MCF 10A (cell line): ENCODE measurements at regions not wholly inside any gene's neighbourhood (a gene's known extent, or its start where the extent isn't known, plus 50 kb on each side); places are given as distances from the start of the nearest gene placed in this dataset.

Experiments
- BruUV-seq: library from RNA; stranded (reverse); fragments of 400-500 nt; replicated peaks from 2 replicates; lab custom pipeline; 2021; lab: Mats Ljungman, UMichigan
- CTCF ChIA-PET: fragments of 300-600 bp; sonication (Branson Sonifier 250); formaldehyde crosslinking; extraction: SDS; loops from one replicate; lab custom pipeline; 2021; ENCODE audit warnings: antibody characterized with exemption, inconsistent platforms; lab: Yijun Ruan, JAX
- POLR2A ChIA-PET: fragments of 300-600, 350-650 bp; sonication (Branson Sonifier 250); formaldehyde crosslinking; extraction: SDS; loops from one replicate; lab custom pipeline; 2020; ENCODE audit warnings: antibody characterized with exemption, inconsistent platforms; lab: Yijun Ruan, JAX
- DNase-seq: peaks from one replicate; pipeline ENCODE4 v3.0.0-alpha.2; 2018; ENCODE audit not compliant: unreplicated experiment
- H3K27ac Mint-ChIP-seq: one replicate; pipeline ENCODE4 v1.8.0; 2022; ENCODE audit warnings: mild to moderate bottlenecking, low read depth, mixed read lengths; ENCODE audit not compliant: unreplicated experiment
- H3K27me3 Mint-ChIP-seq: one replicate; pipeline ENCODE4 v1.8.0; 2022; ENCODE audit warnings: mixed read lengths; ENCODE audit not compliant: insufficient read depth, unreplicated experiment
- H3K36me3 Mint-ChIP-seq: one replicate; pipeline ENCODE4 v1.8.0; 2022; ENCODE audit warnings: mild to moderate bottlenecking, moderate library complexity, mixed read lengths; ENCODE audit not compliant: insufficient read depth, unreplicated experiment
- H3K4me1 Mint-ChIP-seq: one replicate; pipeline ENCODE4 v1.8.0; 2022; ENCODE audit warnings: mixed read lengths; ENCODE audit not compliant: insufficient read depth, unreplicated experiment
- H3K4me3 Mint-ChIP-seq: one replicate; pipeline ENCODE4 v1.8.0; 2022; ENCODE audit warnings: mild to moderate bottlenecking, moderate library complexity, mixed read lengths; ENCODE audit not compliant: unreplicated experiment
- H3K9me3 Mint-ChIP-seq: one replicate; pipeline ENCODE4 v1.8.0; 2022; ENCODE audit warnings: mixed read lengths; ENCODE audit not compliant: unreplicated experiment
- CTCF ChIP-seq: fragments of 200-600 bp; IDR thresholded peaks from one replicate; pipeline ENCODE4 v1.8.0; 2022; ENCODE audit warnings: antibody characterized with exemption, mild to moderate bottlenecking; ENCODE audit not compliant: unreplicated experiment
- intact Hi-C: fragments of 100-400 bp; cut with micrococcal nuclease; formaldehyde crosslinking; loops from 2 replicates; pipeline ENCODE4 v1.14.1; 2022

GRCh38 chr3:59249698-59250361, 200.0 kb upstream of the CFAP20DC start:
- H3K4me1 Mint-ChIP-seq = no peaks in the 10 kb centered on the region
- ChIA-PET CTCF (interaction anchor here (1.0 kb wide), 1 partner anchor 361 kb away, joined by 3 read pairs; no protein-coding TSS in a partner anchor), POLR2A (interaction anchor here (0.9 kb wide), 1 partner anchor 10 kb away, joined by 3 read pairs; no protein-coding TSS in a partner anchor)
- BruUV-seq = no TSS peak
- no peak overlapping the region for H3K4me3 Mint-ChIP-seq
- intact Hi-C loops = no loop called here
- TF ChIP-seq CTCF = no peak
- no peak overlapping the region for H3K27ac Mint-ChIP-seq
- H3K9me3 Mint-ChIP-seq = no peaks in the 10 kb centered on the region
- H3K36me3 Mint-ChIP-seq = no peaks in the 10 kb centered on the region
- no peaks in the 10 kb centered on the region for H3K27me3 Mint-ChIP-seq
- DNase-seq = no peak

GRCh38 chr3:59249004-59249403, 199.2 kb upstream of the CFAP20DC start:
- H3K27me3 Mint-ChIP-seq = no peaks in the 10 kb centered on the region
- no peaks in the 10 kb centered on the region for H3K4me1 Mint-ChIP-seq
- no peaks in the 10 kb centered on the region for H3K9me3 Mint-ChIP-seq
- CTCF ChIA-PET = interaction anchor here (0.7 kb wide), 1 partner anchor 249 kb away, joined by 3 read pairs; no protein-coding TSS in a partner anchor
- DNase-seq = no peak
- no peak overlapping the region for H3K4me3 Mint-ChIP-seq
- no TSS peak for BruUV-seq
- no peak for TF ChIP-seq CTCF
- H3K27ac Mint-ChIP-seq = no peak overlapping the region
- POLR2A ChIA-PET = interaction anchor here (0.6 to 0.9 kb wide), 2 partner anchors 11 to 86 kb away, joined by 3 to 4 read pairs; no protein-coding TSS in a partner anchor
- no peaks in the 10 kb centered on the region for H3K36me3 Mint-ChIP-seq
- intact Hi-C loops = no loop called here

- Mint-ChIP-seq H3K4me1 (no peaks in the 10 kb centered on the region), H3K27me3 (no peaks in the 10 kb centered on the region), H3K36me3 (no peaks in the 10 kb centered on the region), H3K9me3 (no peaks in the 10 kb centered on the region), H3K27ac (no peak overlapping the region), H3K4me3 (no peak overlapping the region)
- intact Hi-C loops = no loop called here
- no peak for DNase-seq
- no TSS peak for BruUV-seq
- ChIA-PET POLR2A (no interaction called here), CTCF (interaction anchor here (0.5 kb wide), 1 partner anchor 22 kb away, joined by 3 read pairs; no protein-coding TSS in a partner anchor)
- no peak for TF ChIP-seq CTCF
Observed at GRCh38 chr3:59247402-59247841, 197.6 kb upstream of the CFAP20DC start.

- no peaks in the 10 kb centered on the region for H3K4me1 Mint-ChIP-seq
- H3K4me3 Mint-ChIP-seq = no peak overlapping the region
- H3K27me3 Mint-ChIP-seq = no peaks in the 10 kb centered on the region
- no peak for TF ChIP-seq CTCF
- intact Hi-C loops = no loop called here
- ChIA-PET CTCF (no interaction called here), POLR2A (interaction anchor here (0.7 kb wide), 1 partner anchor 87 kb away, joined by 5 read pairs; no protein-coding TSS in a partner anchor)
- BruUV-seq = no TSS peak
- no peak overlapping the region for H3K27ac Mint-ChIP-seq
- no peak for DNase-seq
- H3K9me3 Mint-ChIP-seq = no peaks in the 10 kb centered on the region
- H3K36me3 Mint-ChIP-seq = no peaks in the 10 kb centered on the region
Observed at GRCh38 chr3:59246719-59247401, 197.0 kb upstream of the CFAP20DC start.
